Urinary bladder (tissue), 3 donors: ENCODE measurements at regions not wholly inside any gene's neighbourhood (a gene's known extent, or its start where the extent isn't known, plus 50 kb on each side); places are given as distances from the start of the nearest gene placed in this dataset.
A peak's percentile ranks its signal among the peaks of the same experiment; 100 is the strongest.

Experiments used
- DNase-seq: peaks from one replicate; pipeline ENCODE4 v3.0.0-alpha.2; 2015; ENCODE audit errors: extremely low spot score
- H3K27ac ChIP-seq: one replicate; pipeline ENCODE4 v1.5.1; 2013; ENCODE audit warnings: low read depth, mild to moderate bottlenecking, moderate library complexity
- H3K36me3 ChIP-seq: one replicate; pipeline ENCODE4 v1.6.1; 2013; ENCODE audit warnings: mild to moderate bottlenecking, moderate library complexity; ENCODE audit not compliant: insufficient read depth
- H3K4me1 ChIP-seq: one replicate; pipeline ENCODE4 v1.6.1; 2013; ENCODE audit warnings: mild to moderate bottlenecking, moderate library complexity; ENCODE audit not compliant: insufficient read depth
- H3K4me3 ChIP-seq: one replicate; pipeline ENCODE4 v1.5.1; 2013; ENCODE audit warnings: low read depth, low read length
- WGBS: extraction: QIAGEN DNeasy Blood & Tissue Kit; methylation state at CpG from one replicate; pipeline ENCODE4 v1.1.7; 2013; 5-methylcytosine and 5-hydroxymethylcytosine counted together
- donor health status: healthy with polysubstance abuse.
- donor health status: healthy.

- WGBS = 79% methylated on average over 2 of the region's 2 CpGs
- no peaks in the 10 kb centered on the region for H3K36me3 ChIP-seq
- no peak overlapping the region for H3K27ac ChIP-seq
- H3K4me1 ChIP-seq = no peaks in the 10 kb centered on the region
- no peak for DNase-seq
- H3K4me3 ChIP-seq = no peak overlapping the region
Observed at GRCh38 chr4:14180166-14180565, 552.6 kb upstream of the BOD1L1 start.

GRCh38 chr4:14180983-14181601 is 553.6 kb upstream of the BOD1L1 start:
- 36% methylated on average over 6 of the region's 6 CpGs for WGBS
- Histone ChIP-seq H3K36me3 (no peaks in the 10 kb centered on the region), H3K27ac (no peak overlapping the region), H3K4me3 (no peak overlapping the region), H3K4me1 (no peaks in the 10 kb centered on the region)
- DNase-seq = no peak

GRCh38 chr4:14182148-14182547 is 554.6 kb upstream of the BOD1L1 start:
- 62% methylated on average over 6 of the region's 6 CpGs for WGBS
- no peak overlapping the region for H3K4me3 ChIP-seq
- no peak for DNase-seq
- no peaks in the 10 kb centered on the region for H3K4me1 ChIP-seq
- no peaks in the 10 kb centered on the region for H3K36me3 ChIP-seq
- H3K27ac ChIP-seq = no peak overlapping the region

GRCh38 chr4:14184265-14184664 is 556.7 kb upstream of the BOD1L1 start:
- no peaks in the 10 kb centered on the region for H3K36me3 ChIP-seq
- no peaks in the 10 kb centered on the region for H3K4me1 ChIP-seq
- peak; percentile 17 for DNase-seq
- no peak overlapping the region for H3K4me3 ChIP-seq
- WGBS = 10% methylated on average over 3 of the region's 3 CpGs
- H3K27ac ChIP-seq = no peak overlapping the region

GRCh38 chr4:14184767-14185166 is 557.2 kb upstream of the BOD1L1 start:
- WGBS = 74% methylated on average over 2 of the region's 2 CpGs
- no peaks in the 10 kb centered on the region for H3K36me3 ChIP-seq

GRCh38 chr4:14188214-14188613 is 560.7 kb upstream of the BOD1L1 start:
- H3K36me3 ChIP-seq = no peaks in the 10 kb centered on the region
- no peak overlapping the region for H3K4me3 ChIP-seq
- DNase-seq = no peak
- no peaks in the 10 kb centered on the region for H3K4me1 ChIP-seq
- no peak overlapping the region for H3K27ac ChIP-seq

More at GRCh38 chr4:14184767-14185166, 557.2 kb upstream of the BOD1L1 start:
- no peak overlapping the region for H3K27ac ChIP-seq
- no peak overlapping the region for H3K4me3 ChIP-seq
- DNase-seq = no peak
- no peaks in the 10 kb centered on the region for H3K4me1 ChIP-seq

GRCh38 chr4:14193601-14194000 is 566.1 kb upstream of the BOD1L1 start:
- H3K4me3 ChIP-seq = no peak overlapping the region
- no peak overlapping the region for H3K27ac ChIP-seq
- H3K36me3 ChIP-seq = no peaks in the 10 kb centered on the region
- DNase-seq = no peak
- H3K4me1 ChIP-seq = no peaks in the 10 kb centered on the region
- 78% methylated on average over 1 of the region's 1 CpG for WGBS

- Histone ChIP-seq H3K27ac (no peak overlapping the region), H3K4me3 (no peak overlapping the region), H3K4me1 (no peaks in the 10 kb centered on the region), H3K36me3 (no peaks in the 10 kb centered on the region)
- WGBS = 12% methylated on average over 7 of the region's 7 CpGs
- no peak for DNase-seq
Observed at GRCh38 chr4:14196131-14196530, 568.6 kb upstream of the BOD1L1 start.

- Histone ChIP-seq H3K27ac (no peak overlapping the region), H3K4me1 (no peaks in the 10 kb centered on the region), H3K36me3 (no peaks in the 10 kb centered on the region), H3K4me3 (no peak overlapping the region)
- WGBS = 56% methylated on average over 6 of the region's 6 CpGs
- DNase-seq = no peak
Observed at GRCh38 chr4:14215116-14215770, 587.7 kb upstream of the BOD1L1 start.

GRCh38 chr4:14217401-14217800 is 589.9 kb upstream of the BOD1L1 start:
- Histone ChIP-seq H3K36me3 (no peaks in the 10 kb centered on the region), H3K4me1 (no peaks in the 10 kb centered on the region), H3K4me3 (no peak overlapping the region), H3K27ac (no peak overlapping the region)
- WGBS = 71% methylated on average over 3 of the region's 3 CpGs
- DNase-seq = no peak

- 53% methylated on average over 4 of the region's 4 CpGs for WGBS
- H3K27ac ChIP-seq = no peak overlapping the region
- H3K4me3 ChIP-seq = no peak overlapping the region
- no peaks in the 10 kb centered on the region for H3K36me3 ChIP-seq
- H3K4me1 ChIP-seq = no peaks in the 10 kb centered on the region
- DNase-seq = no peak
Observed at GRCh38 chr4:14218641-14219040, 591.1 kb upstream of the BOD1L1 start.

GRCh38 chr4:14221176-14221575 is 593.7 kb upstream of the BOD1L1 start:
- DNase-seq = no peak
- Histone ChIP-seq H3K4me1 (no peaks in the 10 kb centered on the region), H3K36me3 (no peaks in the 10 kb centered on the region), H3K27ac (no peak overlapping the region), H3K4me3 (no peak overlapping the region)
- WGBS = 83% methylated on average over 3 of the region's 3 CpGs

- H3K27ac ChIP-seq = no peak overlapping the region
- H3K36me3 ChIP-seq = no peaks in the 10 kb centered on the region
- H3K4me3 ChIP-seq = no peak overlapping the region
- no peaks in the 10 kb centered on the region for H3K4me1 ChIP-seq
- WGBS = 76% methylated on average over 4 of the region's 4 CpGs
- DNase-seq = no peak
Observed at GRCh38 chr4:14222377-14223029, 595.0 kb upstream of the BOD1L1 start.

- DNase-seq = no peak
- Histone ChIP-seq H3K4me1 (no peaks in the 10 kb centered on the region), H3K27ac (no peak overlapping the region), H3K4me3 (no peak overlapping the region), H3K36me3 (no peaks in the 10 kb centered on the region)
- 98% methylated on average over 1 of the region's 1 CpG for WGBS
Observed at GRCh38 chr4:14223461-14223860, 595.9 kb upstream of the BOD1L1 start.
